Lower leg skin (tissue), 4 donors: ENCODE measurements at regions not wholly inside any gene's neighbourhood (a gene's known extent, or its start where the extent isn't known, plus 50 kb on each side); places are given as distances from the start of the nearest gene placed in this dataset.

Experiments used
- DNase-seq, 2 donors: peaks; one replicate each; pipeline ENCODE4 v3.0.0-alpha.2; 2019; ENCODE audit warnings: low spot score in 2 of 2
- H3K4me3 ChIP-seq: fragments of 200-600 bp; sonication (generic); 2 replicates; pipeline ENCODE4 v1.5.1; 2017; ENCODE audit warnings: mild to moderate bottlenecking, low read depth; ENCODE audit not compliant: poor library complexity, severe bottlenecking
- CTCF ChIP-seq, 3 donors: fragments of 450-650 bp; IDR thresholded peaks; one replicate each; pipeline ENCODE4 v1.5.1; 2016; ENCODE audit warnings: antibody characterized with exemption in 3 of 3, mild to moderate bottlenecking in 3 of 3, moderate library complexity in 2 of 3
- POLR2A ChIP-seq, 2 donors: fragments of 450-650 bp; IDR thresholded peaks; one replicate each; pipeline ENCODE4 v1.6.1; 2016 to 2017; ENCODE audit warnings: antibody characterized with exemption in 2 of 2, mild to moderate bottlenecking in 1 of 2, moderate library complexity in 1 of 2
- WGBS, 2 donors: methylation state at CpG; one replicate each; pipeline ENCODE4 v1.1.5; 2018; 5-methylcytosine and 5-hydroxymethylcytosine counted together
- intact Hi-C: fragments of 100-400 bp; cut with DNase I; formaldehyde crosslinking; loops from one replicate; pipeline ENCODE4 v1.15.0; 2023; ENCODE audit warnings: low total_unique reads

- DNase-seq: peak in 1 of 2 donors; percentile 24
- no peak overlapping the region for H3K4me3 ChIP-seq
- 44 to 45% methylated on average over 6 of the region's 6 CpGs for WGBS, 2 donors
- TF ChIP-seq CTCF (IDR thresholded peaks at IDR 0.05) (no peak), POLR2A (IDR thresholded peaks at IDR 0.05) (no peak)
- intact Hi-C loops: no loop called here
Observed at GRCh38 chr1:119275145-119276134, 93.1 kb upstream of the HAO2 start.

- no peak for TF ChIP-seq CTCF (IDR thresholded peaks at IDR 0.05)
- TF ChIP-seq POLR2A (IDR thresholded peaks at IDR 0.05): no peak
- DNase-seq: no peak
- WGBS, 2 donors: 96 to 97% methylated on average over 1 of the region's 1 CpG
- no peak overlapping the region for H3K4me3 ChIP-seq
- intact Hi-C loops: no loop called here
Observed at GRCh38 chr1:119276558-119276957, 92.0 kb upstream of the HAO2 start.

- no peak for DNase-seq
- intact Hi-C loops: no loop called here
- TF ChIP-seq POLR2A (IDR thresholded peaks at IDR 0.05) (no peak), CTCF (IDR thresholded peaks at IDR 0.05) (no peak)
- H3K4me3 ChIP-seq: no peak overlapping the region
- 25 to 27% methylated on average over 8 of the region's 8 CpGs for WGBS, 2 donors
Observed at GRCh38 chr1:119279456-119280381, 88.9 kb upstream of the HAO2 start.

- intact Hi-C loops: no loop called here
- no peak overlapping the region for H3K4me3 ChIP-seq
- TF ChIP-seq CTCF (IDR thresholded peaks at IDR 0.05) (no peak), POLR2A (IDR thresholded peaks at IDR 0.05) (no peak)
- 76 to 86% methylated on average over 2 of the region's 2 CpGs for WGBS, 2 donors
- no peak for DNase-seq
Observed at GRCh38 chr1:119285482-119285881, 83.1 kb upstream of the HAO2 start.

- WGBS, 2 donors: 55 to 61% methylated on average over 8 of the region's 8 CpGs
- H3K4me3 ChIP-seq: no peak overlapping the region
- no peak for DNase-seq
- TF ChIP-seq CTCF (IDR thresholded peaks at IDR 0.05): no peak
- no peak for TF ChIP-seq POLR2A (IDR thresholded peaks at IDR 0.05)
- intact Hi-C loops: no loop called here
Observed at GRCh38 chr1:119286587-119287181, 81.9 kb upstream of the HAO2 start.
